Omental fat pad (tissue), 3 donors: ENCODE measurements at regions not wholly inside any gene's neighbourhood (a gene's known extent, or its start where the extent isn't known, plus 50 kb on each side); places are given as distances from the start of the nearest gene placed in this dataset.

Experiments used
- ATAC-seq: fragments of 150-250 bp; one replicate; pipeline ENCODE4 v1.9.1; 2016; ENCODE audit warnings: mild to moderate bottlenecking, moderate library complexity; ENCODE audit not compliant: low FRiP score
- DNase-seq: peaks from one replicate; pipeline ENCODE4 v3.0.0-alpha.2; 2019; ENCODE audit warnings: low spot score
- CTCF ChIP-seq, 3 donors: fragments of 450-650 bp; IDR thresholded peaks; one replicate each; pipeline ENCODE4 v1.5.1; 2016 to 2017; ENCODE audit warnings: antibody characterized with exemption in 3 of 3, mild to moderate bottlenecking in 3 of 3, moderate library complexity in 2 of 3

DNA sequence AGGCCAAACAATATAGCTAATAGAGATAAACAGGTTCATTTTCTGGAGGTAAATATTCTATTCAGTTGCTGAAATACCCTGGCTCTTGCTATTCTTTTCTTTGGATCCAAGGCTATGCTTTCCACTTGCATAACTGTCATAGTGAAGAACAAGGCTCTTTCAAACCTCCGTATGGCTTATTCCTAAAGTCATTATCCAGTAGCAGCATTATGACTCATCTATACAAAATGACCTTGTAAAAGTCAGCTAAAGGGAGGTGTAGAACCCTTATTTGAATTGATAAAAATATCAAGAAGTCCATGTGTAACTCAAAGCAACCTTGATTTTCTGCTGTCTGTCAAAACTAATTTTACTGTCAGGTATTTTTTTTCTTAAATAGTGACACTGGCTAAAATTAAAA, 447.8 kb downstream of the PLK2 start:
- no peak for TF ChIP-seq CTCF (IDR thresholded peaks at IDR 0.05)
- no peak for ATAC-seq
- DNase-seq, result no peak

GRCh38 chr5:58011301-58011700, 448.6 kb downstream of the PLK2 start:
- no peak for TF ChIP-seq CTCF (IDR thresholded peaks at IDR 0.05)
- no peak for DNase-seq
- no peak for ATAC-seq

DNA sequence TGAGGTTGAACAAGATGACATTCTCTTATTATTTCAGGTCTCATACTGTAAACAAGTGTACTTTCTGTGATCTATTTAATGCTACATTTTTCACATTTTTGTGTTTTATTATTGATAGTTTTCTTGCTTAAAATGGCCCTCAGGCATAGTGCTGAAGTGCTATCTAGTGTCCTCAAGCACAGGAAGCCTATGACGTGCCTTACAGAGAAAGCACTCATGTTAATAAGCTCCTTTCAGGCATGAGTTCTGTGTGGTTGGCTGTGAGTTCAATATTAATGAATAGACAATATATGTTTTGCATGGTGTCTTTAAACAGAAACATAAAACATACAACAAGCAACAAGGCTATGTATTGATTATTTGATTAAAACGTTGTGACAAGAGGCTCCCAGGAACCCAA, 450.1 kb downstream of the PLK2 start:
- ATAC-seq (no peak), DNase-seq (no peak)
- no peak for TF ChIP-seq CTCF (IDR thresholded peaks at IDR 0.05)

GRCh38 chr5:58002323-58002722, 457.6 kb downstream of the PLK2 start:
- ATAC-seq (no peak), DNase-seq (no peak)
- TF ChIP-seq CTCF (IDR thresholded peaks at IDR 0.05), result no peak

DNA sequence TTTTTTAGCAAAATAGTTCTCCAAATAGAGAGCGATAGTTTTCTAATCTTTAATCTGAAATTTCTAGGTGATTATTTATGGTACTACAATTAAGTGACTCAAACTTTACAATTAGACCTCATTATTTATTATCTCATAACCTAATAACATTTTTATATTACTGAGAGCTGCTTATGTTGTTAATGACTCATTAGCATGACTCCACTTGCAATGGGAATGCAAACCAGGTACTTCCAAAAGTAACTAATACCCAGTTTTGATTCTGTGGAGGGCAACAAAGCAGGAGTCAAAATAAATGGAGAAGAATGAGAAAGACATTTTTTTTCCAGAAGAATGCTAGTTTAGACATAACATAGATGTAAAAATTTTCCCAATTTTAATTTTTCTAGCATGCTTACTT, 466.0 kb downstream of the PLK2 start:
- TF ChIP-seq CTCF (IDR thresholded peaks at IDR 0.05), result no peak
- DNase-seq (no peak), ATAC-seq (no peak)

DNA sequence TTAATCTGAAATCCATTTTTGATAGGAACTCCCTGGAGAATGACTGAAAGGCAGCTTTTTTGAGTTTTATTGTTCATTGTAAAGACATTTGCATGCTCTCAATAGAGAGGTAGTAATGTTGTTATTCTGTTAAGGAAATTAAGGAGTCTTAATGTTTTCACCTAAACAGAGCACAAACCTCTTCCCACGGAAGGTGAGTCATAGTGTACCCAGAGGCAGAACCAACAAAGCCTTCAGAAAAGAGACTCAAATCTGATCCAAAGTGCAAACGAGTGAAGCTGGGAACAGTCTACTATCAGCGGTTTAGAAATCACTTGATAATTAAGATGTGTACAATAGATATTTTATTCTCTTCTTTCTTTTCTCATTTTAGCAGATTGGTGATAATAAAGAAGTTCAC, 470.5 kb downstream of the PLK2 start:
- DNase-seq (no peak), ATAC-seq (peak; percentile 62)
- TF ChIP-seq CTCF (IDR thresholded peaks at IDR 0.05), result no peak

DNA sequence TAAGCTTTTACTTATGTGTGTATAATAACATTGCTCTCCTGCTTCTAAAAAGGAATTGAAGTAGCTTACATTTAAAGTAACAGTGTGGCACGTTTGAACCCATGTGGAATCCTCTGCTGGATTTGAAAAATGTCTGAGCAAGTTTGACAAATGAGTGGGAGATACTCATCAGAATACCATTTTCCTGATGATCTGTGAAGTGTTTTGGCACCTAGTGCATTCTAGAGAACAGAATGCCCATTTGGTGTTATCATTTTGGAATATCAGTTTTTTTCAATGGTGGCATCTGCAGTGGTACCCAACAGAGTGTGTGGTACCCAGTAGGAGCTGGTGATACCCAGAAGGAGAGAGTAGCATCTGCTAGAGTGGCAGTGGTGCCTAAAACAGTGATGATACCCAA, 471.1 kb downstream of the PLK2 start:
- ATAC-seq, result no peak
- no peak for DNase-seq
- TF ChIP-seq CTCF (IDR thresholded peaks at IDR 0.05), result no peak
